ENCODE measurements at regions not wholly inside any gene's neighbourhood (a gene's known extent, or its start where the extent isn't known, plus 50 kb on each side); places are given as distances from the start of the nearest gene placed in this dataset.

DNA sequence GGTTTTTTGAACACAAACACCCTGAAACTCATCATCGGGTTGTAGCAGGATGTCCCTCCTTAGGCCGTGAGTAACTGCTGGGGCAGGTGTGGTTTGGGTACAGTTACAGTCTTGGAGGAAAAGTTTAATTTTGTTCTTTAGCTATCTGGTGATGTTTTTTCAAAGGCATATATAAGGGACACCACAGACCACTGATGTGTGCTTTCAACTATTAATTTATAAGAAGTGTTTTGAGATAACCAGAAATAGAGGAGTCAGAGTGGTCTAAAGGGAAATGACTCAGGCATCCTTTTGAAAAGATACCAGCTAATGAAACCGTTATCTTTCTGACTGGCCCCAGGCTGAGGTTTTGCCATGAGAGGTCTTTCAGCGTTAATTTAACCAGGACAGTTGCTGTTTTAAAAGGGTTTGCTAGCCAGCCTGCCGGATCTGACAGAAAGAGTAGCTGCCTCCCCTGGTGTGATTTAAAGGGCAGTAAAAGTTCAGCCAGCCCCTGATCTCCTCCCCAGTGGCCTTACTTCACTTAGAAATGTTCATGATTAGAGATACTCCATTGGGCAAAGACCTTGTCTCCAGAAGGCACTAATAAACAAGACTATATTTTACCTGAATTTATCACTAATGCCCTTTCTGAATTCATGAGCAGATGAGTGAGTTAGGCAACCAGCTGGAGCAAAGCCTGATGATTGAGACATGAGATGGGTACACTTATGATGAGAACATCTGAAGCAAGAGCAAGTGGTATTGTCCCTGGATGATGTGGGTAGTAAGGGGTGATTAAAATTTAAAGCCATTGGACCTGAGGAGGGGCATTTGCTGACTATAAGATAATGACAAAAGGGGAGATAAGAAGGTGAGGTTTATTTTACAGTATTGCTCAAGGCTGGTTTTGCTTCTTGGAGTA lies 482.5 kb upstream of the TBL1XR1 start:
- TF ChIP-seq CTCF (IDR thresholded peaks at IDR 0.05), result no peak
- no peak for TF ChIP-seq POLR2AphosphoS5 (IDR thresholded peaks at IDR 0.05)
- no peak for TF ChIP-seq POLR2A (IDR thresholded peaks at IDR 0.05)

Data from breast epithelium (tissue), 3 donors.